ENCODE measurements at regions not wholly inside any gene's neighbourhood (a gene's known extent, or its start where the extent isn't known, plus 50 kb on each side); places are given as distances from the start of the nearest gene placed in this dataset.
"Not testable (repeated sequence)": the region's sequence is repeated elsewhere in the genome, so short reads cannot be mapped to it uniquely, and the experiment has no call there.

DNA sequence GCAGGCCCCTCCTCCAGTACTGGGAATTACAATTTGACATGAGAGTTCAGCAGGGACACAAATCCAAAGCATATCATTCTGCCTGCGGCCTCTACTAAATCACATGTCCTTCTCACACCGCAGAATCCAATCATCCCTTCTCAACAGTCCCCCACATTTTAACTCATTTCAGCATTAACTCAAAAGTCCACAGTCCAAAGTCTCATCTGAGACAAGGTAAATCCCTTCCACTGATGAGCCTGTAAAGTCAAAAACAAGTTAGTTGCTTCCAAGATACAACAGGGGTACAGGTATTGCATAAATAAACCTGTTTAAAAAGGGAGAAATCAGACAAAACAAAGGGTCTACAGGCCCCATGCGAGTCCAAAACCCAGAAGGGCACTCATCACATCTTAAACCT is 64.0 kb downstream of the EBNA1BP2 start:
- DNase-seq: no peak

DNA sequence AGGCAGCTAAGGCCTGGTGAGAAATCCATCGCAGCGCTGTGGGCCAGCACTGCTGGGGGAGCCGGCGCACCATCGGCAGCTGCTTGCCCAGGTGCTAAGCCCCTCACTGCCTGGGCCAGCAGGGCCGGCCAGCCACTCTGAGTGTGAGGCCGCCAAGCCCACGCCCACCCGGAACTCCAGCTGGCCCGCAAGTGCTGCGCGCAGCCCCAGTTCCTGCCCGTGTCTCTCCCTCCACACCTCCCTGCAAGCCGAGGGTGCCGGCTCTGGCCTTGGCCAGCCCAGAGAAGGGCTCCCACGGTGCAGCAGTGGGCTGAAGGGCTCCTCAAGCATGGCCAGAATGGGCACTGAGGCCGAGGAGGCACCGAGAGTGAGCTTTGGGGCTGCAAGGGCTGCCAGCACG is 64.4 kb downstream of the EBNA1BP2 start:
- DNase-seq: no peak

DNA sequence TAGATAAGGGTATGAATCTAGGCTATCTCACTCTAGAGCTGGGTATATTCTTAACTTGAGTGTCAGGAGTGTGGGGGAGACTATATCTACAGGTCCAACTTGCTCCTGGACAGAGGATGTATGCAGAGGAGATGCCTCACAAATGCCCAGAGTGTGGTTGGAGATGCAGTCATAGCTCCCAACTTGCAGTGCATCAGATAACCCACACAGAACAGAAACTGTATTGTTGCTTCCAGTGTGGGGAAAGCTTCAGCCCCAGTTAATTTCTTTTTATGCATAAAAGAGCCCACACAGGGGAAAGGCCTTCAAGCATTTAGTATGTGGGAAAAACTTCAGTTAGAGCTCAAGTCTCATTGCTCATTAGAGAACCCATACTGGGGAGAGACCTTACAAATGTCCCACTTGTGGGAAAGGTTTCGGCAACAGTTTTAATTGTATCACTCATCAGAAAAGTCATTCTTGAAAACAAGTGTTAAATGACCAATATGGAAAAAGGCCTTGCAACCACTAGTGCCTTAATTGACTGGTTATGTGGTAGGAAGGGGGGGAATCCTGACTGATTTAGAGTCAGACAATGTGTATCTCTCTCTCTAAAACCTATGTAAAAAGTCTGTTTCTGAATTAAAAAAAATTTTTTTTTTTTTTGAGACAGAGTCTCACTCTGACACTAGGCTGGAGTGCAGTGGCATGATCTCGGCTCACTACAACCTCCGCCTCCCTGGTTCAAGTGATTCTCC is 67.9 kb downstream of the EBNA1BP2 start:
- no peak for DNase-seq

DNA sequence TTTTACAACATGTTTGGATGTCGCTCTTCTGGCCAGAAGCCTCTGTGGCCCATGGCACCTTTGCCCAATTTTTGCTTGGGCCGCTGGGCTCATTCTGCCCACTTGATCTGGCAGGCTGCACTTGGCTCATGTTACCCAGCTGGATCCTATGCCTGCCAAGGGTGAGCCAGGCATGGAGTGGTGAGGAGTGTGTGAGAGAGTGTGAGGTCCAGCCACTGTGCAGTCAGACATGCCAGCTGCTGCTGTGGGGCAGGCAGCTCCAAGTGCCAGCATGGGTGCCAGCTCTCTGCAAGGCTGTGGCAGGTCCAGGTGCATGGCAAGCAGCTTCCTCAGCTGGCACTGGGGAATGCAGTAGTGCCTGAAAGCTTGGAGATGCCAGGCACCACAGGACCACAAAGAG is 71.0 kb downstream of the EBNA1BP2 start:
- DNase-seq: no peak

DNA sequence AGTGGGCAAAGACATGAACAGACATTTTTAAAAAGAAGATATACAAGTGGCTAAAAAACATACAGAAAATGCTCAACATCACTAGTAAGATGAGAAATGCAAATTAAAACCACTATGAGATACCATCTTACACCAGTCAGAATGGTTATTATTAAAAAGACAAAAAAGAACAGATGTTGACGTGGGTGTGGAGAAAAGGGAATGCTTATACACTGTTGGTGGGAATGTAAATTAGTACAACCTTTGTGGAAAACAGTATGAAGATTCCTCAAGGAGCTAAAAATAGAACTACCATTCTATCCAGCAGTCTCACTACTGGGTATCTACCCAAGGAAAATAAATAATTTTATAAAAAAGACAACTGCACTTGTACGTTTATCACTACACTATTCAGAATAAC is 73.9 kb downstream of the EBNA1BP2 start:
- no peak for DNase-seq

DNA sequence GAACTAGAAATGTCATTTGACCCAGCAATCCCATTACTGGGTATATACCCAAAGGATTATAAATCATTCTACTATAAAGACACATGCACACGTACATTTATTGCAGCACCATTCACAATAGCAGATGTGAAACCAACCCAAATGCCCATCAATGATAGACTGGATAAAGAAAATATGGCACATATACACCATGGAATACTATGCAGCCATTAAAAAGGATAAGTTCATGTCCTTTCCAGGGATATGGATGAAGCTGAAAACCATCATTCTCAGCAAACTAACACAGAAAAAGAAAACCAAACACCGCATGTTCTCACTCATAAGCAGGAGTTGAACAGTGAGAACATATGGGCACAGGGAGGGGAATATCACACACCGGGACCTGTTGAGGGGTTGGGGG is 75.6 kb downstream of the EBNA1BP2 start:
- not testable (repeated sequence) for DNase-seq

DNA sequence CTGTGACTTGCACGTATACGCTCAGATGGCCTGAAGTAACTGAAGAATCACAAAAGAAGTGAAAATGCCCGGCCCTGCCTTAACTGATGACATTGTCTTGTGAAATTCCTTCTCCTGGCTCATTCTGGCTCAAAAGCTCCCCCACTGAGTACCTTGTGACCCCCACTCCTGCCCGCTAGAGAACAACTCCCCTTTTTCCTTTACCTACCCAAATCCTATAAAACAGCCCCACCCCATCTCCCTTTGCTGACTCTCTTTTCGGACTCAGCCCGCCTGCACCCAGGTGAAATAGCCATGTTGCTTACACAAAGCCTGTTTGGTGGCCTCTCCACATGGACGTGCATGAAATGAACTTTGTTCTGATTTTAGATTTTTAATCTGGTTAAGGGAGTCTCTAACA is 81.3 kb downstream of the EBNA1BP2 start:
- DNase-seq: not testable (repeated sequence)

DNA sequence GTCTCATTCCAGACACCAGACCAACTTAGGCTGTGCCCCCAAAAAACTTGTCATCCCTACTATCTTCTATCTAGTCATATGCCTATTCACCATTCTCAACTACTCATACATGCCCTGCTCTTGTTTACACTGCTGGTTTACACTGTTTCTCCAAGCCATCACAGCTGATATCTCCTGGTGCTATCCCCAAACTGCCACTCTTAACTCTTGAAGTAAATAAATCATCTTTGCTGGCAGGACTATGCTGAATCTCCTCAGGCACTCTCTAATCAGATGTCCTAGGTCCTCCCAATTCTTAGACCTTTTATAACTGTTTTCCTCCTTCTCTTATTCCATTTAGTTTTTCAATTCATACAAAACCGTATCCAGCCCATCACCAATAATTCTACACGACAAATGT is 81.9 kb downstream of the EBNA1BP2 start:
- DNase-seq: not testable (repeated sequence)

DNA sequence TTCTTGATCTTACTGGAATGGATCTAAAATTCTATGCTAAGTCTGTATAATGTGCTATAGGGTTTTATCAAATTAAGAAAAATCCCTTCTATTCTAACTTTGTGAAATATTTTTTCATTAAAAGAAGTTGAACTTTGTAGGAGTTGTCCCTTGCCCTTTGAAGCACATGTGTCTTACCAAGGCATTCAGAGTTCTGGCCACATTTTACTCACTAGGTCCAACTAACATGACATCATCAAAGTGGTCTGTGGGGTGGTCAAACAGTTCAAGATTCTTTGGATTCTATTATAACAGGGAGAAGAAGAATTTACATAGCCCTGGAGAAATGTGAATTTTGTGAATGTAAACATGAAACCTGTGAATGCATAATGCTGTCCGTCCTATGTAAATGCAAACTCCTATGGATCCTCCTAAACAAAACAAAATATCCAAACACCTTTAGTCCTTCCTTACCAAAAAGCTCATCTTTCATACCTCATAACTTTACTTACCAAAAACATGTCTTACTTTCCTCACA is 88.7 kb downstream of the EBNA1BP2 start:
- DNase-seq: no peak

DNA sequence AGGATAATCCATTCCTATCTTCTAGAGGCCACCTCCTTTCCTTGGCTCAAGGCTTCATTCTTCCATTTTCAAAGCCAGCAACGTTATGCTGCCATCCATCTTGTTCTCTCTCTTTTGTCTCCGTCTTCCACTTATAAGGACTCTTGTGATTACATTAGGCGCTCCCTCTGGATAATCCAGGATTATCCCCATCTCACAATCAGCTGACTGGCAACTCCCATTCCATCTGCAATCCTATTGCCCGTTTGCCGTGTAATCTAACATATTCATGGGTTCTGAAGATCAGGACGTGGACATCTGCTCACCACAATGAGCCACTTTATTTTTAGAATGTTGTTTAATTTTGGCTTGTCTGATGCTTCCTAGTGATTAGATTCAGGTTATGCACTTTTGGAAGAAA is 89.3 kb downstream of the EBNA1BP2 start:
- no peak for DNase-seq

DNA sequence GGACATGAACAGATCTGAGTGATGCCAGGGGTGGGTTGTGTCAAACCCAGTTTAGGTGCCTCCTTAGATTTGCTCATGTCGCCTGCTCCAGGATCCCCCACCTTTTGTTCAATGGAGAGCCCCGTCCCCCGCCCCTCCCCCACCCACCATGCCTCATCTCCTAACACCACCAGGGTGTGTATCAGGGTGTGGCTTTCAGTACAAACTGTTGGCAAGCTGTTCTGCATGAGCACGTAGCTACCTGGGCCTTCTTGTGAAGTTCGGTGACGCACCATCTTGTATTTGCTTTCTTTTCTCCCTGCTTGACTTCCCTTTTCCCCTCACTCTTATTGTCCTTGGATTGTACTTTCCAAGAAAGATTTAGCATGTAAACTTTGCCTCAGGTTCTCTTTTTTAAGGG is 94.8 kb downstream of the EBNA1BP2 start:
- DNase-seq: no peak

DNA sequence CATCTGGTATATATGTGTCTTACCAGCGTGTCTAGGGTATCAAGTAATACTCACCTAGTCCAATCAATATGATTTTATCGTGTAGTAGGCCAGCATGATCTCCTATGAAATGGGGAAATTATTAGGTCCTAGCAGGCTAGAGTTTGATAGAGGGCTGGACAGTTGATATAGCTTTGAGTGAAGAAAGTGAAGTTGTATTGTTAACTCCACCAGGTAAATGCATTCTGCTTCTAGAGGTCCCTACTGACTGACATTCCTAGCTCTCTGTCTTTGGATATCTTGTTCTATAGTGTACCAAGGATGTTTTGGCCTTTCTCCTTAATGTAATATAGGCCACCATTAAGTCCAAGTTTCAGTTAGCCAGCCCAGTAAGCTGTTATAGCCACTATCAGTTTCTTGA is 97.4 kb downstream of the EBNA1BP2 start:
- no peak for DNase-seq

DNA sequence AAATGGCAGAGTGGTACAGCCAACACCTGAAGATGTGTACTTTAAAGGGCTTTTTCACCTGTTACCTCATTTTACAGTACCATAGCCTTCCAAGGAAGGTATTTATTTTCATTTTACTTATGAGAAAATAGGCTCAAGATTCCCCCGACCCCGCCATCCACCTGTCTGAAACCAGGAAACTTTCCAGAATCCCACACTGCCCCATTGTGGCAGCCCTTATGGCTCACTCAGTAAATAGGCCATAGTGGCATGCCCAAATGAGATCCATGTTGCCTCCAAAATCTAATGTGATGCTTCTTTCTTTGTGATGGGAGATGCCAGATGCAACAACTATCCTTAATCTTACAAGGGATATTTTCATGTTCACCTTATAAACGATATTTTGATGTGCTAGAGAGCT is 97.8 kb downstream of the EBNA1BP2 start:
- DNase-seq: no peak

DNA sequence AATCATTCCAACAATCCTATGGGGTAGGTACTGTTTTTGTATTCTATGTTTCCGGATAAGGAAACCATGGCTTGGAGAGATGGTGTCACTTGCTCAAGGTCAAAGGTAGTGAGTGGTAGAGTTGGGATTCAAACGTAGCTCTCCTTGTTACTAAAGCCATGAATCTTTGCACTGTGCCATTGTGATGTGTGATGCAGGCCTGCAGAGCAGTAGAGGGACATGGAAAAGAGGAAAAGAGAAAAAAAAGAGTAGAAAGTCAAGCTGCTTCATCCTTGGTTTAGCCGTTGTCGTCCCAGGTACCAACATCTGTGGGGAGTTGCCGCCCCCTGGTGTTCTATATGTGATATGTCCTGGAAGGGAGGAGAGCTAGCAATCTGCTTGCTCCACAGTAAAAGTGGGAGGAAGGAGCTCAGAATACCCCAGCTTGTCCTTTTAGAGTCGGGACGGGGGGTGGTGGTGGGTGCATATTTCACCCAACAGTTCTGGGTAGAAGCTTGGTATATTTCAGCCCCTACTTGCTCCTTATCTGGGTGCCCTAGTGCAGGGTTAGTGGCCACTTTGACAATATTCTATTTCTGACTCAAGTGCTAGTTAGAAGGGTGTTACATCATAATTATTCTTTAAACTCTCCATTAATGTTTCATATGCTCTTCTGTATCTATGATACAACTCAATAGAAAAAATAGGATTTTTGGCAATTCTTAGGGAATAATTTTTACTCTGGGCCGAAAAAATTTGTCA is 98.4 kb downstream of the EBNA1BP2 start:
- peak; percentile 64 for DNase-seq

DNA sequence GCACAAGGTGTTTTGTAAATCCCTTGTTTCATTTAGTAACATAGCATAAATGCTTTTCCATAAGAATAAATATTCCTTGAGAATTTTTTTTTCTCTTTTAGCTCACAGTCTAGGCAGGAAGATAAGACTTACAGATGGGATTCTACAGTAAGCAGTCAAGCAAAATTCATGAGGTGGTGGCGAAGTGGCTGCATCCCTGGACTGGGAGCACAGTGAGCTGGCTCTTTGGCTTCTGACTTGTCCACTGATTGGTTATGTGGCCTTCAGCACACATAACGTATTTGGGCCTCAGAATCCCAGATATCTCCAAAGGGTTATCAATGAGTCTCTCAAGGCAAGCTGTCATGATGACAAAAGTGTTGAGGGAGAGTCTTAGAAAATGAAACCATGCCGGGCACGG is 99.8 kb downstream of the EBNA1BP2 start:
- no peak for DNase-seq

DNA sequence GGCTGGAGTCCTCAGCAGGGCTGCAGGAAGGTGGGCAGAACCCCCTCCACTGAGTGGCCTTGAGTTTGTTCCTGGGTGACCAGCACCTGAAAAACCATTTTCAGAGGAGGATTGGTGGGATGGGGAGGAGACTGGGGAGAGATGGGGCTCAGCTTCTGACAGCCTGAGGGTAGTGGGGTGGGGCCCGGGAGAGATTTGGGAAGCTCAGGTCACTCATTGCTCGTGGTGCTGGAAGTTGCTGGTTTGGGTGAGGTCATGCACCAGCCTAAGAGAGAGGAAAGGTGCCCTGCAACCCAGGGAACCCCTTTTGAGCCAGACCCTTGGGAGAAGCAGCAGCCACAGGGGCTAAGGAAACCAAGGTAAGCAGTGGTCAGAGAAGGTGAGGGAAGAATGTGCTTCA is 100.8 kb downstream of the EBNA1BP2 start:
- DNase-seq: no peak

DNA sequence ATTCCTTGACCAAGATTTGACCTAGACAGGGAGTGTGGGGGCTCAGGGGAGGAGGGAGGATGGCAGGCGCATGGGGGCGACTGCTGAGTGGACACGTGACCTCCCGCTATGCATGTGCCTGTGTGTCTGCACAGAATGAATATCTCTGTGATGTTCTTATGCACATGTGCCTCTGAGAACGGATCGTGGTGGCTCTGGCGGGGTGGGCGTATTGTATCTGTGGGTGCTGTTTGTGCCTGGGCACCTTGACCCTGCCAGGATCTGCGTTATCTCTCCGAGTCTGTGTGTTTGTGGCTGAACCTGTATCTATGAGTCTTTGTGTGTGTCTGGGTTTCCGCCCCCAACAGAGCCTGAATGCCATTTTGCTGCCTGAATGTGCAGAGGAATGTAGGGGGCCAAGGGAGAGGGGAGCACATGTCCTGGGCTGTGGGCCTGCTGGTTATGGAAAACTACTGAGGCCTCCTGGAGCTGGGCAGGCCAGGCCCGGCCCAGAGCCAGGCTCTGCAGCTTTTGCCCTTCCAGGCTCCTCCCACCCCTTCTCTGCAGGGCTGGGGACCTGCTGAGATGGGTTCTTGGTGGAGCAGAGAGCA is 102.5 kb downstream of the EBNA1BP2 start:
- no peak for DNase-seq

DNA sequence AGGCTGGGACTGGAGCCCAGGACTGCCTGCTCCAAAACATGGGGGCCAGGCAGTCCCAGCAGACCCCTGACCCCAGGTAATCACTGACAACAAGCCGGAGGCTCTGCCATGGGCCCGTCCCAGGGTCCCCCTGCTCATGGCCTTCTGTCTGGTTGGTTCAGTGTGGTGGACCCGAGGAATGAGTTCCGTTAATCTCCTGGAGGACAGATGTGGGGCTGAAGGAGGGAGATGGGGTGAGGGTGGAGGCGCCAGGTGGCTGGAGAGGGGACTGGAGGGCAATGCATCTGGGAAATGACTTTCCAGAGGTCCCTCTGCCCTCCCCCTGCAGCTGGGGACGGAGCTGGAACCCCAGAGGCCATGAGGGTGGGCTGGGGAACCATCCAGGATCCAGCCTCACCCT is 103.2 kb downstream of the EBNA1BP2 start:
- DNase-seq: no peak

DNA sequence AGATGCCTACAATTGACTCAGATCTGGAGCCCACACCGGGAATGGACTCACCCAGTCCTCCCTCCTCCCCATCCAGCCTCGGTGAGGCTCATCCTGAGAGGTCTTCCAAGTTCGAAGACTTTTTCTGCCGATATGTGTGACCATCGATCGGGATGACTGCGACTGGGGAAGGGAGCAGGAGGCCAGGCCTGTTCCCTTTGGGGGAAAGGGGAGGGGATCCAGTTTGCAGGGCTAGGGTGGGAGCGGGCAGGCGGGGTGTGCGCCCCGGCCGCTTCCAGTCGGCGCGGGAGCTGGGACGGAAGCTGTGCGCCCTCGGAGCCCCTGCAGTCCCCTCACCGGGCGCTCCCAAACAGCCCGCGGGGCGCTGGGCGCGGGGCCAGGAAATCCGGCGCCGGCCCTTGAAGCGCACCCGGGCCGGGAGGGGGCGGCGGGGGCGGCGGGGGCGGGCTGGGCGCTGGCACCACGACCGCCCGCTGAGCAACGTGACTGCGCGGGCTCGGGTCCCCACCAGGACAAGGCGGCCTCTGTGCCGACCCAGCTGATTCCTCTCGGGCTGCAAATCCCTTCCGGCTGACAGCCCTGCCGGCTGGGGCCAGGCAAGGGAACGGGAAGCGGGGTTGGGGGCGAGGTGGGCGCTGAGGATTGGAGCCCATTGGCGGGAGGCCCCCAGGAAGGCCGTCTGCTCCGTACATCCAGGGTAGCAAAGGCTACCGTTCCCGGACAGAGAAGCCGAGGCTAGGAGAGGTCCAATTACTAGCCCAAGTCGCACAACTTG is 103.9 kb downstream of the EBNA1BP2 start:
- no peak for DNase-seq

DNA sequence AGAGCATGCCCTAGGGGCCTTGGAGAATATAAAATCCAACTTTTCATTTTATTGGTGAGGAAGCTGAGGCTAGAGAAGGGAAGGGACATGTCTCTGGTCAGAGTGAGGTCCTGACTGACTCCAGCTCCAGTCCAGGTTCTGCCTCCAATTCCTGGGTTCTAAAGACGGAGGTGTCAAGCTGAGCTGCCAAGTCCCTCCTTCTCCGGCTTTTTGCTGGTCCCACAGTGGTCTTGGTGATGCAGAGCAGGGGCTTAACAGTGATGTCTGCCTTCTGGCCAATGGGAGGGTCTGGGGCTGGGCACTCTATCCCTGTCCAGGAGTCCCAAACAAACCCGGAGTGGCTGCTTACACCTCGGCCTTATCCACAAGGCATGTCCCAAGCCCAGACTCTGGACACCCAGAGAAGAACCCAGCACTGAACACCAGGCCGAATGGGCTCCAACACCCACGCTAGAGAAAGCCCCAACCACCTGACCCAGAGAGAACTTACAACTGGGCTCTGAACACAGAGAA is 104.8 kb downstream of the EBNA1BP2 start:
- DNase-seq: no peak

DNA sequence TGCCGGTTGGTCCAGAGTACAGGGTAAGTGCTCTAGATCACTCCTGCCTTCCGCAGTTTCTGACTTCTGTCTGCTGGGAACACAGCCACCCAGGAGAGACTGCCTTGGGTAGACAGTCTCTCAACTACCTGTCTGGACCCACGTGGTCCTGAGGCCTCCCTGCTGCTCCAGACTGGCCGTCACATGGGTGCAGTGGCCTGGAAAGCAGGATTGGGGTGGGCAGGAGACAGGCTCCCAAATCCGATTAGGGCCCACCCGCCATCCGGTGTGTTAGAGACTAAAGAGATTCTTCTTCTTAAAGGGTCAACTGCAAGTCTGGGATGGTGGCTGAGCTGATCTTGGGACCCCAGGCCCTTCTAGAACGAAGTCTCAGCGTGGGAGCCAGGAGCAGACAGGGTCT is 105.5 kb downstream of the EBNA1BP2 start:
- no peak for DNase-seq

DNA sequence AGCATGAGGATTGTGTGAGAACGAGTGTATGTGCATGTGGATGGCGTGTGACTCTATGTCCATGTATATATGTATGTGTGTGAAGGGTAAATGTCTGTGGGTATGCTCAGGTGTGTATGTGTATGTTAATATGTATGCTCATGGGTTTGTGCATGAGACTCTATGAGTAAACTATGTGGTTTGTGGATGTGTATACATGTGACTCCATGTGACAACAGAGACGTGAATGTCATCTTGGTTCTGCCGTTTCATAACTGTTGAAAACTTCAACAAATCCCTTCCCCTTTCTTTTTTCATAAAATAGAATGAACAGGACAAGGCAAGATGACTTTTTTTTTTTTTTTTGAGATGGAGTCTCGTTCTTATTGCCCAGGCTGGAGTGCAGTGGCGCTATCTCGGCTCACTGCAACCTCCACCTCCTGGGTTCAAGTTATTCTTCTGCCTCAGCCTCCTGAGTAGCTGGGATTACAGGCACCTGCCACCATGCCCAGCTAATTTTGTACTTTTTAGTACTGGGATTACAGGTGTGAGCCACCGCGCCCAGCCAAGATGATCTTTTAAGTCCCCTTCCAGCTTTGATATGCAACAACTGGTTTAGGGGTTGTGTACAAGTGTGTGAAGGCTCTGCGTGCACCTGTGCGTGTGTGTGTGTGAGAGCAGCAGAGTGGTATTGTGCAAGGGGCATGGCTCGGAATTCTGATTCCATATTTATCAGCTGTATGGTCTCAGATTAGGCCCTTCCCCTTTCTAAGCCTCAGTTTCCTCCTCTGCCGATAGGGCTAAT is 106.3 kb downstream of the EBNA1BP2 start:
- DNase-seq: peak; percentile 80
